Glutamatergic neuron (in vitro differentiated cells): ENCODE measurements at regions not wholly inside any gene's neighbourhood (a gene's known extent, or its start where the extent isn't known, plus 50 kb on each side); places are given as distances from the start of the nearest gene placed in this dataset.

Experiments
- DNase-seq: peaks from one replicate; pipeline ENCODE4 v3.0.0; 2022
- H3K27ac Mint-ChIP-seq: one replicate; pipeline ENCODE4 v1.8.0; 2020; ENCODE audit warnings: mild to moderate bottlenecking, mixed read lengths, inconsistent platforms; ENCODE audit not compliant: unreplicated experiment
- H3K27me3 Mint-ChIP-seq: one replicate; pipeline ENCODE4 v1.8.0; 2020; ENCODE audit warnings: mild to moderate bottlenecking, moderate library complexity, mixed read lengths, inconsistent platforms; ENCODE audit not compliant: unreplicated experiment
- H3K36me3 Mint-ChIP-seq: one replicate; pipeline ENCODE4 v1.8.0; 2020; ENCODE audit warnings: mild to moderate bottlenecking, mixed read lengths, inconsistent platforms; ENCODE audit not compliant: unreplicated experiment
- H3K4me1 Mint-ChIP-seq: one replicate; pipeline ENCODE4 v1.8.0; 2020; ENCODE audit warnings: mild to moderate bottlenecking, low read depth, mixed read lengths, inconsistent platforms; ENCODE audit not compliant: unreplicated experiment
- H3K4me3 Mint-ChIP-seq: one replicate; pipeline ENCODE4 v1.8.0; 2020; ENCODE audit warnings: mild to moderate bottlenecking, mixed read lengths, inconsistent platforms; ENCODE audit not compliant: unreplicated experiment
- H3K9me3 Mint-ChIP-seq: one replicate; pipeline ENCODE4 v1.8.0; 2020; ENCODE audit warnings: mild to moderate bottlenecking, moderate library complexity, mixed read lengths, inconsistent platforms; ENCODE audit not compliant: unreplicated experiment
- CTCF ChIP-seq: fragments of 200-600 bp; sonication (generic); IDR thresholded peaks from one replicate; pipeline ENCODE4 v1.5.0; 2021; ENCODE audit not compliant: partially characterized antibody, unreplicated experiment

- no peak for DNase-seq
- Mint-ChIP-seq H3K27ac (no peak overlapping the region), H3K27me3 (no peaks in the 10 kb centered on the region), H3K4me3 (no peak overlapping the region), H3K36me3 (no peaks in the 10 kb centered on the region), H3K4me1 (no peaks in the 10 kb centered on the region), H3K9me3 (no peaks in the 10 kb centered on the region)
- TF ChIP-seq CTCF = no peak
Measured at GRCh38 chr4:11801466-11802446, 373.1 kb upstream of the HS3ST1 start.

- Mint-ChIP-seq H3K9me3 (no peaks in the 10 kb centered on the region), H3K27me3 (no peaks in the 10 kb centered on the region), H3K4me3 (no peak overlapping the region), H3K36me3 (no peaks in the 10 kb centered on the region), H3K4me1 (no peaks in the 10 kb centered on the region), H3K27ac (no peak overlapping the region)
- no peak for DNase-seq
- TF ChIP-seq CTCF = no peak
Measured at GRCh38 chr4:11799196-11799595, 370.5 kb upstream of the HS3ST1 start.

- no peak for DNase-seq
- Mint-ChIP-seq H3K4me3 (no peak overlapping the region), H3K27ac (no peak overlapping the region), H3K27me3 (no peaks in the 10 kb centered on the region), H3K9me3 (no peaks in the 10 kb centered on the region), H3K36me3 (no peaks in the 10 kb centered on the region), H3K4me1 (no peaks in the 10 kb centered on the region)
- TF ChIP-seq CTCF = no peak
Measured at GRCh38 chr4:11791797-11792196, 363.1 kb upstream of the HS3ST1 start.

- Mint-ChIP-seq H3K4me1 (no peaks in the 10 kb centered on the region), H3K27me3 (no peaks in the 10 kb centered on the region), H3K36me3 (no peaks in the 10 kb centered on the region), H3K9me3 (no peaks in the 10 kb centered on the region), H3K27ac (no peak overlapping the region), H3K4me3 (no peak overlapping the region)
- DNase-seq = no peak
- no peak for TF ChIP-seq CTCF
Measured at GRCh38 chr4:11790230-11790629, 361.5 kb upstream of the HS3ST1 start.

- Mint-ChIP-seq H3K27me3 (no peaks in the 10 kb centered on the region), H3K4me1 (no peaks in the 10 kb centered on the region), H3K4me3 (no peak overlapping the region), H3K27ac (no peak overlapping the region), H3K9me3 (no peaks in the 10 kb centered on the region), H3K36me3 (no peaks in the 10 kb centered on the region)
- no peak for TF ChIP-seq CTCF
- DNase-seq = no peak
Measured at GRCh38 chr4:11783588-11783987, 354.9 kb upstream of the HS3ST1 start.
